HG02623 (cell line): ENCODE measurements at regions not wholly inside any gene's neighbourhood (a gene's known extent, or its start where the extent isn't known, plus 50 kb on each side); places are given as distances from the start of the nearest gene placed in this dataset.
"Not testable (repeated sequence)": the region's sequence is repeated elsewhere in the genome, so short reads cannot be mapped to it uniquely, and the experiment has no call there.

Experiments used
- ATAC-seq: cut with Tn5 transposase; IDR thresholded peaks from one replicate; pipeline ENCODE4 v1.9.1; 2021; ENCODE audit warnings: moderate library complexity; ENCODE audit not compliant: unreplicated experiment

DNA sequence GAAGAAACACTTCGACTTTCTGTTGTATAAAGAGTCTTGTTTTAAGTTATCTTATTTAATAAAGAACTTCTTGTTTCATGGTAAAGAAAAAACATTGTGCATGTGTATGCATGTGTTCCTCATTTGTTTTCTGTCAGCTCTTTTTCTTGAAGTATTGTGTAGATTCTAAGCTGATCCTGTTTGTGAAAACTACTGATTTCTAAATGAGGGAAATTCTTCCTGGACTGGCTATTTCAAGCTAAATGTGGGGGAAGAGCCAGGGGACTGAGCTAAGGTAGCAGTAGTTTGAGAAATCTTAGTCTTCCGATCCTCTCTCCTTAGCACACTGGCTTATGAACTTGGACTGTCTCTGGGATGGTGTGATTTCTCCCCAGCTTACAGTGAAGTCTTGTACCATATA lies 56.4 kb upstream of the RBMS1 start:
- no peak for ATAC-seq

GRCh38 chr2:160551259-160551658 lies 57.7 kb upstream of the RBMS1 start:
- ATAC-seq: no peak

- ATAC-seq: no peak
Measured at GRCh38 chr2:160555420-160556071, 61.9 kb upstream of the RBMS1 start.

DNA sequence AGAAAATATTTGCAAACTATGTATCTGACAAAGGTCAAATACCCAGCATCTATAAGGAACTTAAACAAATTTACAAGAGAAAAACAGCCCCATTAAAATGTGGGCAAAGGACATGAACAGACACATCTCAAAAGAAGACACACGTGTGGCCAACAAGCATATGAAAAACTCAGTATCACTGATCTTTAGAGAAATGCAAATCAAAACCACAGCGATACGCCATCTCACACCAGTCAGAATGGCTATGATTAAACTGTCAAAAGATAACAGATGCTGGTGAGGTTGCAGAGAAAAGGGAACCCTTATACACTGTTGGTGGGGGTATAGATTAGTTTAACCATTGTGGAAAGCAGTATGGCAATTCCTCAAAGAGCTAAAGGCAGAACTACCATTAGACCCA lies 64.3 kb upstream of the RBMS1 start:
- no peak for ATAC-seq

DNA sequence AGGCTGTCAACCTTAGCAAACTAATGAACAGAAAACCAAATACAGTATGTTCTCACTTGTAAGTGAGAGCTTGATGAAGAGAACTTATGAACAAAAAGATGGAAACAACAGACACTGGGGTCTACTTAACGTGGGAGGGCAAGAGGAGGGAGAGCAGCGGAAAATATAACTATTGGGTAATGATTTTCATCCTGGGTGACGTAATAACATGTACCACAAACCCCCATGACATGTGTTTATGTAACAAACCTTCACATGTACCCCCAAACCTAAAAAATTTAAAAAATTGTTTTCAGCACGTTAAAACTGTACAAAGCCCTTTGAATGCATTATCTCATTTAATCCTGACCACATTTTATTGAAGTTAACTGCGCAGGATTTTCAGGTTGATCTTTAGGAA lies 64.9 kb upstream of the RBMS1 start:
- no peak for ATAC-seq

DNA sequence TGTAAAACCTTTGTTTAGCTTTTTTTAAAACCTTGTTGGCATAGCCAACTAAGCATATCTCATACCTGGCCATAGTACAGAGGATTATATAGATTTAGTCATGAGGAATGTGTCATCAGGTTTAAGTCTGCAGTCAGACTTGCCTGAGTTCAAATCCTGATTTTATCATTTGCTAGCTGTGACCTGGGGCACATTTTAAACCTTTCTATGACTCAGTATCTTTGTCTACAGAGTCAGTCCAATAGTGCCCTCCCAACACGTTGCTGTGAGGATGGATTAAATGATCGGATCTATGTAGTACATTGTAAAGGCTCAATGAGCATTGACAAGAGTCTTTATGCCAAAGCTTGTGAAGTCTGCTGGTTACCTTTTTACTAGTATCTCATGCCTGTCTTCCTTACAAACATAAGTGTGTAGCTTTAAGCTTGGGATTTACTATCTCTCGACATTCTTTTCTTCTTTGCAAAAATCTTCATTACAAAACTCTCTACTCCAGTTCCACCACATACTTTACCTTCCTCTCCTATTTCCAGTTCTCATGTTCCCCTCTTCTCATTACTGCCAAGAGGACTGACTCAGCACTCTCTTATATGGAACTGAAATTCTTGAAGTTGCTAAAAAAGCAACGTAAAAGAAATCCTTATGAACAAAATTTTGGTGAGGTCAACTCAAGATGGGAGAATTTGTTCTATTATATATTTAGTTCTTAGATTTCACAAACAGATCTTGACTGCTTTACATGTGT lies 68.1 kb upstream of the RBMS1 start:
- no peak for ATAC-seq

DNA sequence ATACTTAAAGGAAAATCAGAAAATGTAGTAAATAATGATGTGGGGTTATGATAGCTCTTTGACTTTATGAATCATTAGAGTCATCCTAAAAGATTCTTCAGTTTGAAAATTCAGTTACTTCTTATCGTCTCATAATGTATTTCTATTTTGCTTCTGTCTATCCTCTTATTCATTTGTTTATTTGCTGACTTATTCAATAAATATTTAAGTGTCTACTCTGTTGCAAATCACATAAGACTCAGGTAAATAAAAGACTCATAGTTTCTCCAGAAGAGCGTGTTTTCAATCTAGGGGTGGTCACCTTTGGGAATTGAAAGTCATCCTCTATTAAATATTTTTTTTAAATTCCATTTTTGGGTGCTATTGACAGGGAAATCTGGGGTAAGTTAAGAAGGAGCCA lies 69.1 kb upstream of the RBMS1 start:
- ATAC-seq: no peak

GRCh38 chr2:160564591-160564990 lies 71.0 kb upstream of the RBMS1 start:
- ATAC-seq: no peak

GRCh38 chr2:160565099-160565845 lies 71.7 kb upstream of the RBMS1 start:
- ATAC-seq: no peak

DNA sequence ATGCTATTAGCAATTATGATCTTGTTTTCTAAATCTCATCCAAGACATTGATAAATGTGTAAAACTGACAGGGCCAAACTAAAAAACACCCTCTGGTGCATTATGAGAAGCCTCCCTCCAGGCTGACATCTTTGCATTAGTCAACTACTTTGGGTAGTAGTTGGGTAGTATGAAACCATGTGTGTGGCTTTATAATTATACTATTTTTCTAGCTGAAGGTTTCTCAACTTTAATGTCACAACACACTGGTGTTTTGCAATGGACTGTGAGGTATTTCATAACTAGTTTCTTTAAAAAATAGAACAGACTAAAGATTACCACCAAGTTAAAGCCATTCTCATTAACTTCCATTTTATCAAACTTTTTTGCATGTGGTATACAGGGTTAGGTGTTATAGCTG lies 73.1 kb upstream of the RBMS1 start:
- ATAC-seq: no peak

- ATAC-seq: no peak
Measured at GRCh38 chr2:160568856-160569255, 75.2 kb upstream of the RBMS1 start.

DNA sequence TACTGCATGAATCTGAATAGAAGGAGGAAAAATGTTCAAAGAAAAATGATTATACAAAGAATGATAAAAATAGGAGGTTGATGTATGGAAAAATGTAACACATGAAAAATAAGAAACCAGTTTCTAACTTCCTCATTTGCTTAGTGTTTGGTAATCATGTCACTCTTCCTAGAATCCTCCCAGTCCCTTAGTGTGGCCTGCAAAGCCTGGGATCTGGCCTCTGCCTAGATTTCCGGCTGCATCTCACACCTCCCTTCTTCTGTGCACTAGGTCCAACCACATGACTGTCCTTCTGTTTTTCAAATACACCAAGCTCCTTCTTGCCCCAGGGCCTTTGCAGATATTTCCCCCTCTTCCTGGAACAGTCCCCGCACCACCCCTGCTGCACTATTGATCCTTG lies 76.8 kb upstream of the RBMS1 start:
- ATAC-seq: no peak

GRCh38 chr2:160574468-160575140 lies 81.0 kb upstream of the RBMS1 start:
- no peak for ATAC-seq

- peak; percentile 53 for ATAC-seq
Measured at GRCh38 chr2:160575368-160575767, 81.8 kb upstream of the RBMS1 start.

GRCh38 chr2:160576054-160576499 lies 82.5 kb upstream of the RBMS1 start:
- ATAC-seq: no peak

GRCh38 chr2:160577081-160577480 lies 83.5 kb upstream of the RBMS1 start:
- ATAC-seq: not testable (repeated sequence)

DNA sequence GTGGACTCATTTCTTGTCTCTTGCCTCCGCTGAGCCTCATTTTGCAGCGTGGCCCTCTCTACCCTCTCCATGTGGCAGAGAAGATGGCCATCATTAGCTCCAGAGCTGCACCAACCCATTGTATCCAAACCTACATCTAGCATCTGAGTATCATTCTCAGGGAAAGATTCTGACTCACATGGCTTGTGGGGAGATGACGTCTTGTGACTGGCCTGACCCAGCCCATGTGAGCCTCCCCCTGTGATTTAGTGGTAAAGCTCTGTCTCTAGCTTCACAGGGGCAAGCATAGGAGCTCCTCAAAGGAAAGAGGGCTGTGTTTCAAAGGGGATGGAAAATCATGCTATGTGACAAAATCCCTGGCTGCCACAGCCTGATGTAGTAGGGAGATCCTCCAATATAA lies 87.4 kb upstream of the RBMS1 start:
- ATAC-seq: no peak

DNA sequence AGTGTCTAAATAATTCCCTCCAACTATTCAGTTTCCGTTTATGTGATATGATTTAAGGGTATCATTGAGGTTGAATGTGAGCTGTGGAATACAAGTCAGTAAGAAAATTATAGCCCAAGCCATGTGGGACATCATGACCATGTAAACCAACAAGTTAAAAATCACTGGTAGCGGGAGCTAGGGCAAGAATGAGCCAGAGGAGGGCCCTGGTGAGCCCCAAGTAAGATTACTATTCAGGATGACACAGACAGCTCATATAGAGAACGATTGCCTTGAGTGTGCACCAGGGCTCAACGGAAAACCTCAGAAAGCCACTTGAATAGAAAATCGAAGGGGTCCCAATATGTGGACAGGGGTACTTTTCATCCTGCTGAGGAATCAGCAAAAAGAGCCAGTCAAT lies 87.8 kb upstream of the RBMS1 start:
- ATAC-seq: no peak

GRCh38 chr2:160582081-160582480 lies 88.5 kb upstream of the RBMS1 start:
- ATAC-seq: no peak

DNA sequence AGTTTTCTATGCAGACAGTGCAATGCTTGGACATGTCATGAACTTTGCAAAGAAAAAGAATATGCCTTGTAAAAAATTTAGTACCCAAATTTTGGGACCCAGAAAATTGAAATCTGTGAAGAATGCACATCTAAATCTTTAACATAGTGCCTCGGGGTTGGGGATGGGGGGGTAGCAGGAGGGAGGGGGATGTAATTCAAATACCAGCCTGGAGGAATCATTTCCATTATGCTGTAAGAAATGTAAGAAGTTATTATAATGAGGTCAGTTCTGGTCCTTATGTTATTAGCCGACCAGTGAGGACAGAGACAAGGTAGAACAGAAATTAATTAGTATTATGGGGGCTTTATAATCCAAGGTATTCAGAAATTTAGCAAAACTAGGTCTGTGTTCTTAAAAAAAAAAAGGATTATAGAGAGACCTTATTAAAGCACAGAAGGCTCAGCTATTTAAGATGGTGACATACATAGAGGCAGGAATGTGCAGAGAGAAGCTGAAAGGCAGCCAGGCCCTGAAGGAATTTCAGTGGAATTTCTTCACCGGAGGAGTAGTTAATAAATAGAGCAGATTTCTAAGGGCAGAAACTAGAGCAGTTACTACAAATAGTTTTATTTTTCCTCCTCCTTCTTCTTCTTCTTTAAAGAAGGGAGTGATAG lies 89.0 kb upstream of the RBMS1 start:
- ATAC-seq: no peak

DNA sequence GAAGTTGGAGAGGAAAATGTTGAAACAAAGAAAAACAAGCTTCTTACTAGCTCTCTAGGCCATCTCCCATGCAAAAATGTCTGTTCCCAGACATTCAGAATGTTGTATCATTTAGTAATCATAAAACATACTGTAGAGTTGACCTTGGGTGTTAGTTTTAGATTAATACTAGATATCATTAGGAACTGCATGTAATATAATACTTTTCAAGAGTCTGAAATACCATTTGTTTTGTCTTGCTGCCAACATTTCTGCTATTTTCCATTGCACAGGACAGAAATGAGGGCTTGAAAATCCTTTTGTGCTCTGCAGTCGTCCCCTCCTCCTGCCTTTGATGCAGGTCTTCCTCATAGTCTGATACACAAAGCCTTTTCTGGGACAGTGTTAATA lies 89.5 kb upstream of the RBMS1 start:
- ATAC-seq: no peak
